IPS DF 6.9 (cell line): ENCODE measurements at regions not wholly inside any gene's neighbourhood (a gene's known extent, or its start where the extent isn't known, plus 50 kb on each side); places are given as distances from the start of the nearest gene placed in this dataset.
"Not testable (repeated sequence)": the region's sequence is repeated elsewhere in the genome, so short reads cannot be mapped to it uniquely, and the experiment has no call there.

Source experiments
- DNase-seq: peaks from one replicate; pipeline ENCODE4 v3.0.0-alpha.2; 2013; ENCODE audit warnings: low read depth, low spot score
- H3K27ac ChIP-seq: one replicate; pipeline ENCODE4 v1.5.1; 2013; ENCODE audit warnings: low read length, control low read depth
- H3K27me3 ChIP-seq: 2 replicates; pipeline ENCODE4 v1.6.1; 2013; ENCODE audit warnings: mild to moderate bottlenecking, low read length; ENCODE audit not compliant: control insufficient read depth, insufficient read depth
- H3K36me3 ChIP-seq: 2 replicates; pipeline ENCODE4 v1.6.1; 2013; ENCODE audit warnings: low read length; ENCODE audit not compliant: control insufficient read depth, insufficient read depth
- H3K4me1 ChIP-seq: 2 replicates; pipeline ENCODE4 v1.6.1; 2013; ENCODE audit warnings: low read length; ENCODE audit not compliant: control insufficient read depth, insufficient read depth
- H3K4me3 ChIP-seq: 2 replicates; pipeline ENCODE4 v1.5.1; 2013; ENCODE audit warnings: mild to moderate bottlenecking, low read length
- H3K9me3 ChIP-seq: 2 replicates; pipeline ENCODE4 v1.6.1; 2013; ENCODE audit warnings: low read length, inconsistent platforms; ENCODE audit not compliant: control insufficient read depth, insufficient read depth
- WGBS: extraction: QIAGEN DNeasy Blood & Tissue Kit; methylation state at CpG from one replicate; pipeline ENCODE4 v1.1.7; 2013; ENCODE audit warnings: mixed read lengths, missing lambda C conversion rate; ENCODE audit not compliant: insufficient read length, insufficient coverage; 5-methylcytosine and 5-hydroxymethylcytosine counted together

DNA sequence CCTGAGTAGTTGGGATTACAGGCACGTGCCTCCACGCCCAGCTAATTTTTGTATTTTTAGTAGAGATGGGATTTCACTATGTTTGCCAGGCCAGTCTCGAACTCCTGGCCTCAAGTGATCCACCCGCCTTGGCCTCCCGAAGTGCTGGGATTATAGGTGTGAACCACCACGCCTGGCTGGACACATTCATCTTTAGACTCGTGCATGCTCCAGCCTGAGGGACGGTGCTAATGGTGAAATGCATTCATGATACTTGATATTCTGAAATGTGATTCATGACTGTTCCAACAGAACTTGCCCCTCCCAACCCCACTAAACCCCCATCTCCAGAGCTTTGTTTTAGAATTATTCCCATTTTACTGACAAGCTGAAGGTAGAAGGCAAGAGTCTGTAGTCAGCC, 71.0 kb downstream of the SPRING1 start:
- not testable (repeated sequence) for H3K4me3 ChIP-seq, H3K27me3 ChIP-seq, H3K27ac ChIP-seq, H3K9me3 ChIP-seq, H3K36me3 ChIP-seq, DNase-seq, H3K4me1 ChIP-seq
- no CpG with 5 or more reads among the region's 8 CpGs for WGBS

DNA sequence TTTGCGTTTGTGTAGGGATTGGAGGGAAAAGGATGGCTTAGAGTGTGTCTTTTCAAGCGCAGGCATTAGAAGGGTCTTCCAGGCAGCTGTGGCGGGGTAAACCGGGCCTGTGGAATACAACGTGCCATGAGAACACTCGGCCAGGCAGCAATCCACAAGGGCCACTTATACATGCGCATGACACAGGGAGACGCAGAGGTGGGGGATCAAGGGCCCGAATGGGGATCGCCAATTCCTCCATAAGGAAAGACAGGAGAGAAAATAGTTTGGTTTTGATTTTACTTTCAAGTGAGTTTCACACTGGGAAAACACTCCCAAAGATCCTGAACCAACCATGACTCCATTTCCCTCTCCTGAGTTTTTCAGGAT, 71.6 kb downstream of the SPRING1 start:
- H3K27ac ChIP-seq: no peak overlapping the region
- no peaks in the 10 kb centered on the region for H3K36me3 ChIP-seq
- no peaks in the 10 kb centered on the region for H3K27me3 ChIP-seq
- H3K9me3 ChIP-seq: no peaks in the 10 kb centered on the region
- no peak for DNase-seq
- 0 out of 2 replicates have a peak, but pooled peaks cover 2% of the 10 kb centered on the region for H3K4me1 ChIP-seq
- no CpG with 5 or more reads among the region's 10 CpGs for WGBS
- no peak overlapping the region for H3K4me3 ChIP-seq

DNA sequence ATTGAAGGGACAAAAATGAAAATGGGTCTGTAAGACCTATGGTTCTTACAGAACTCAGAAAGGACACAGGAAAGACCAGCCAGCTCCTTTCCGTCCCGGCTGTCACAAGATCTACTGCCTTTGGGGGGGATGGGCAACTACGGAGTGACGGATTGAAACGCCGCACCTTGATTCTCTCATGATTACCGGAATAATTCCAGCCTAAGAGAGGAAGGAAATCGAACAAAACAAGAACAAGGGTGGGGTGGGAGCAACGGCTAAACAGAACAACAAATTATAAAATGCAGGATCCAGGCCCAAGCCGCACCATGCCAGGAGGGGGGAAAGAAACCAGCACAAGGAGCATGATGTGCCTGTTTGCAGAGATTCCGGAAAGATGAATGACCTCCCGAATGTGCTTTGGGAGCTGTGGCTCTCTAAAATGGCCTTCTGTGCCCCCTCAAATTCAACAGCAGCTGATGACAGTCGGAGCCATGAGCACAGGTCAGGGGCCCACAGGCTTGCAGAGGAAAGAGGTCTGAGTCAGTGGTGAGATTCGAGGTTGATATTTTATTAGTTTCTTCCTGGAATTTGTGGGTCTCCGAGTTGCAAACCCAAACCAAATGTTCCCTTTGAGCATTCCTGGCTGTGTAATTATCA, 72.1 kb downstream of the SPRING1 start:
- Histone ChIP-seq H3K36me3 (no peaks in the 10 kb centered on the region), H3K27me3 (no peaks in the 10 kb centered on the region), H3K4me3 (no peak overlapping the region), H3K9me3 (no peaks in the 10 kb centered on the region), H3K4me1 (0 out of 2 replicates have a peak, but pooled peaks cover 2% of the 10 kb centered on the region), H3K27ac (no peak overlapping the region)
- no peak for DNase-seq
- no CpG with 5 or more reads among the region's 15 CpGs for WGBS

DNA sequence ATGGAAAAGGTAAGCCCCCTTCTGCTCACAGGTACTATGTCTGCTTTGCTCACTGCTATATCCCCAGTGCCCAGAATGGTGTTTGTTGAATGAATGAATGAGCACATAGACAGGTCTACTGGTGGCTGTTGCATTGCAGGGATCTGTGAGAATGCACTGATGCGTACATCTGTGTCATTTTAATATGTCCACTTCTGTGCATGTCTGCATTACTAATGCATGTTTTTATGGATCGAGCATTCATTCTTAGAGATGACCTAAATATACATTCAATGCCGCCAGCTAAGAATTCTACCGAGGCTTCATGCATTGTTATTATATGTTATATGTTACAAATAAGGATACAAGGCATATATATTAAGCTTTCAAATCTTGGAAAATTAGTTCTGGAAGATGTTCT, 73.8 kb downstream of the SPRING1 start:
- no CpG with 5 or more reads among the region's 4 CpGs for WGBS

DNA sequence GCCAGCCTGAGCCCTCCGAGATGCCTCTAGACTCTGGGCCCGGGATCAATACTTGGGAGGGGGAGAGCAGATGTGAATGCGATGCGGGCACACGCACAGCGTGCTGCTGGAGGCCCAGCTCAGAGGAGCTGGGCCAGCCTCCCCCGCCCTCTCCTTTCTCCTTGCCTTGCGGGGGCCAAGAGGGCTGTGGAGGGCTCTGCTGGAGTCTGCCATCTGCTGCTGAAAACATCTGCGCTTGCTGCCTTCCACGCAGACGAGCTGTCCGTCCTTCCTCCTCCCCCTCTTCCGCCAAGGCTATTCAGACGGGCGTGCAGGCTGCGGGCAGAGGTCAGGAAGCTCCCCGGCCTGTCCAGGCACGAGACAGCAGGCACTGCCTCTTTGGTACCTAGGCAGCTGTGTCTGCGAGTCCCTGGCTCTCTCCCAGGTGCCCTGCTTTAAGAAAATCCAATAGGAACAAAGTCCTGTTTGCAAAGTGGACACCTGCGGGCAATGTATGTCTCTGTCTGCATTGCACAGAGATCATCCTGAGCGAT, 75.2 kb downstream of the SPRING1 start:
- WGBS: no CpG with 5 or more reads among the region's 21 CpGs
- H3K36me3 ChIP-seq: no peaks in the 10 kb centered on the region
- no peak overlapping the region for H3K4me3 ChIP-seq
- no peaks in the 10 kb centered on the region for H3K27me3 ChIP-seq
- H3K27ac ChIP-seq: no peak overlapping the region
- no peak for DNase-seq
- H3K9me3 ChIP-seq: no peaks in the 10 kb centered on the region
- 0 out of 2 replicates have a peak, but pooled peaks cover 2% of the 10 kb centered on the region for H3K4me1 ChIP-seq

More for the DNA sequence above, 73.8 kb downstream of the SPRING1 start:
- Histone ChIP-seq H3K4me3 (no peak overlapping the region), H3K36me3 (no peaks in the 10 kb centered on the region), H3K27ac (no peak overlapping the region), H3K9me3 (no peaks in the 10 kb centered on the region), H3K27me3 (no peaks in the 10 kb centered on the region), H3K4me1 (0 out of 2 replicates have a peak, but pooled peaks cover 2% of the 10 kb centered on the region)
- DNase-seq: no peak

DNA sequence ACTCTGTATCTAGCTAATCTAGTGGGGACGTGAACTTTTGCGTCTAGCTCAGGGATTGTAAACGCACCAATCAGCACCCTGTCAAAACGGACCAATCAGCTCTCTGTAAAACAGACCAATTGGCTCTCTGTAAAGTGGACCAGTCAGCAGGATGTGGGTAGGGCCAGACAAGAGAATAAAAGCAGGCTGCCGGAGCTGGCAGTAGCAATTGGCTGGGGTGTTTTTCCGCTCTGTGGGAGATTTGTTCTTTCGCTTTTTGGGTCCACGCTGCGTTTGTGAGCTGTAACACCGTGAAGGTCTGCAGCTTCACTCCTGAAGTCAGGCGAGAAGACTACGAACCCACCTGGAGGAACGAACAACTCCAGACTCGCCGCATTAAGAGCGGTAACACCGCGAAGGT, 76.5 kb downstream of the SPRING1 start:
- no peak overlapping the region for H3K4me3 ChIP-seq
- H3K9me3 ChIP-seq: no peaks in the 10 kb centered on the region
- WGBS: no CpG with 5 or more reads among the region's 18 CpGs
- H3K4me1 ChIP-seq: 0 out of 2 replicates have a peak, but pooled peaks cover 2% of the 10 kb centered on the region
- no peak overlapping the region for H3K27ac ChIP-seq
- no peak for DNase-seq
- no peaks in the 10 kb centered on the region for H3K36me3 ChIP-seq
- no peaks in the 10 kb centered on the region for H3K27me3 ChIP-seq

DNA sequence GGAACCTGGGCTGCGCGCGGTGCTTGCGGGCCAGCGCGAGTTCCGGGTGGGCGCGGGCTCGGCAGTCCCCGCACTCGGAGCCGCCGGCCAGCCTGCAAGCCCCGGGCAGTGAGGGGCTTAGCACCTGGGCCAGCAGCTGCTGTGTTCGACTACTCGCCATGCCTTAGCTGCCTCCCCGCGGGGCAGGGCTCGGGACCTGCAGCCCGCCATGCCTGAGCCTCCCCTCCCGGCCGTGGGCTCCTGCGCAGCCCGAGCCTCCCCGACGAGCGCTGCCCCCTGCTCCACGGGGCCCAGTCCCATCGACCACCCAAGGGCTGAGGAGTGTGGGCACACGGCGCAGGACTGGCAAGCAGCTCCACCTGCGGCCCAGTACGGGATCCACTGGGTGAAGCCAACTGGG, 77.1 kb downstream of the SPRING1 start:
- not testable (repeated sequence) for H3K27ac ChIP-seq, DNase-seq, H3K36me3 ChIP-seq, H3K4me3 ChIP-seq, H3K9me3 ChIP-seq, H3K4me1 ChIP-seq, H3K27me3 ChIP-seq
- WGBS: no CpG with 5 or more reads among the region's 34 CpGs

DNA sequence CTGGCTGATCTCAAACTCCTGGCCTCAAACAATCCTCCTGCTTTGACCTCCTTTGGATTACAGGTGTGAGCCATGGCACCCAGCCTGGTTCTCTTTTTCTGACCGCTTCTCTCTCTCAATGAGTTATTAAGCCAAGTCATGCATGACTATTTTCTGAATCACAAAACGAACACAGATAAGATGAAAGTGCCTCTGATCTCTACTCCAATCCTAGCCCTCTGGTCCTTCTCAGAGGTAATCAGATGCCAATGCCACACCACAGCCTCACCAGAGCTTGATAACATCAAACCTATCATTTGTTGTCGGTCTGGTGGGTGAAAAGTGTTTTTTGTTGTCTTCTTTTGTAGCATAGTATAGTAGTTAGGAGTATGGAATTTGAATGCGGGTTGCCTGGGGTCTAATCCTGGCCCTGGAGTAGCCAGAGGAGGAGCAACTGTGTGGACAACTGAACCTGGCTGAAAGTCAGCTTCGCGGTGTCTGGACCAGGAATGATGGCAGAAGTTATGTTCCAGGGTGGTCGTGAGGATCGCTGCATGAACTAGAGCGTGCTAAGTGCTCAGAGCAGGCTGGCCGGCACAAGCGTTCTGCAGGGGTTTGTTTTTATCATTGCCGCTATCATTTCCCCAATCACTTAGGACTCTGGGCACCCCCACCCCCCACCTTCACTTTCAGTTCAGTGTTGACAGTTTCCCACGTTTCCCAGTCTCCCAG, 77.9 kb downstream of the SPRING1 start:
- no peak for DNase-seq
- Histone ChIP-seq H3K27me3 (no peaks in the 10 kb centered on the region), H3K4me1 (no peaks in the 10 kb centered on the region), H3K9me3 (no peaks in the 10 kb centered on the region), H3K27ac (no peak overlapping the region), H3K4me3 (no peak overlapping the region; the same call in 1 of the 2 replicates), H3K36me3 (no peaks in the 10 kb centered on the region)
- no CpG with 5 or more reads among the region's 13 CpGs for WGBS

DNA sequence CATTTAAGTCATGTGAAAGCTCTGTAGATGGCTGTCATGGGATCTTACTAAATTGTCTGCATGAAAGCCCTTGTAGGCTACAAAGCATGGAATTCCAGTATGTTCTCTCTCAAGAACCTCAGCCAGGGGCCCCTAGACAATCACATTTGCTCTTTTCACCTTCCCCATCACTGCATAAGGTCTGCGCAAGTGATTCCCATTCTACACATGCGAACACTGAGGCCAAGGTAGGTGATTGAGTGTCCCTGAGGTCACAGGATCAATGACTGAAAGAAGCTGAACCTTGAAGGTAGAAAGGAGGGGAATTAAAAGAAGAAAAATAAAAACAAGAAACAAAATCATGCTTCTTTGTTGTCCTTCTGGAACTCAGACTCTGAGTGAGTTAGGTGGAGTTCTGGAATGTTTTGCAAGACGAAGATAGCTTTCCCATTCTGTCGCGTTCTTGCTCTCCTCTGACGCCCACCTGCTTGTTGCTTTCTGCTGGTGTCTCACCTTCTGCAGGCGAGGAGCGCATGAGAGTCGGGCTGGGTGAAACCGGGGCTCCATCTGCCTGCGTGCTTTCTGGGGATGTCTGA, 79.9 kb downstream of the SPRING1 start:
- Histone ChIP-seq H3K36me3 (no peaks in the 10 kb centered on the region), H3K9me3 (no peaks in the 10 kb centered on the region), H3K27me3 (no peaks in the 10 kb centered on the region), H3K4me3 (no peak overlapping the region), H3K4me1 (no peaks in the 10 kb centered on the region), H3K27ac (no peak overlapping the region)
- no peak for DNase-seq
- WGBS: no CpG with 5 or more reads among the region's 11 CpGs

DNA sequence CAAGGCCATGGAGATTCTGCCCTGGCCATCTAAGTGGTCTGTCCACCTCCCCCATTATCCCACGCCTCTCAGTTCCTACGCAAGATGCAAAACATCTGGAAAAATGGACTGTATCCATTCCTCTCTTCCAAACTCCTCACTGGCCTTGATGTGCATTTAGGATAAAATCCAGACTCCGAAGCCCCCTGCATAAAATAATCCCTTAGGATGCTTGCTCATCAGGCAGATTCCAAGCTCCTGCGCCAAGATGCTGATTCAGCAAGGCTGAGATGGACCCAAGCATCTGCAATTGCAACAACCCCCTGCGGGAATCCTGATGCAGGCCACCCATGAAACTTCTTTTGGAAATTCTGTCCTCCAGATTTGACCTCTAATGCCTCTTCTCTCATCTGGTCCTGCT, 81.6 kb downstream of the SPRING1 start:
- Histone ChIP-seq H3K27ac (no peak overlapping the region), H3K36me3 (no peaks in the 10 kb centered on the region), H3K4me3 (no peak overlapping the region), H3K27me3 (no peaks in the 10 kb centered on the region), H3K9me3 (no peaks in the 10 kb centered on the region), H3K4me1 (no peaks in the 10 kb centered on the region)
- WGBS: no CpG with 5 or more reads among the region's 5 CpGs
- no peak for DNase-seq
